ENCODE measurements at regions not wholly inside any gene's neighbourhood (a gene's known extent, or its start where the extent isn't known, plus 50 kb on each side); places are given as distances from the start of the nearest gene placed in this dataset.
"Not testable (repeated sequence)": the region's sequence is repeated elsewhere in the genome, so short reads cannot be mapped to it uniquely, and the experiment has no call there.

- no peak for TF ChIP-seq CTCF (IDR thresholded peaks at IDR 0.05; ENCODE audit: insufficient read depth, low read length, missing control alignments)
- DNase-seq (ENCODE audit: low read depth, low spot score) = no peak
- ChIA-PET CTCF (no interaction called here), POLR2A (no interaction called here)
- no peak overlapping the region for H3K4me3 ChIP-seq (ENCODE audit: low read depth, low read length)
Measured at GRCh38 chr13:57874530-57874929, 243.0 kb downstream of the PCDH17 start.

- TF ChIP-seq CTCF (IDR thresholded peaks at IDR 0.05; ENCODE audit: insufficient read depth, low read length, missing control alignments) = no peak
- ChIA-PET CTCF (no interaction called here), POLR2A (no interaction called here)
- no peak overlapping the region for H3K4me3 ChIP-seq (ENCODE audit: low read depth, low read length)
- no peak for DNase-seq (ENCODE audit: low read depth, low spot score)
Measured at GRCh38 chr13:57877601-57878000, 246.1 kb downstream of the PCDH17 start.

GRCh38 chr13:57878291-57878690 is 246.7 kb downstream of the PCDH17 start:
- no peak overlapping the region for H3K4me3 ChIP-seq (ENCODE audit: low read depth, low read length)
- no peak for TF ChIP-seq CTCF (IDR thresholded peaks at IDR 0.05; ENCODE audit: insufficient read depth, low read length, missing control alignments)
- DNase-seq (ENCODE audit: low read depth, low spot score) = no peak
- ChIA-PET CTCF (no interaction called here), POLR2A (no interaction called here)

- TF ChIP-seq CTCF (IDR thresholded peaks at IDR 0.05; ENCODE audit: insufficient read depth, low read length, missing control alignments) = no peak
- POLR2A ChIA-PET = no interaction called here
- CTCF ChIA-PET = no interaction called here
Measured at GRCh38 chr13:57897225-57897624, 265.7 kb downstream of the PCDH17 start.

GRCh38 chr13:57899096-57899495 is 267.6 kb downstream of the PCDH17 start:
- ChIA-PET POLR2A (no interaction called here), CTCF (no interaction called here)
- no peak overlapping the region for H3K4me3 ChIP-seq (ENCODE audit: low read depth, low read length)
- no peak for DNase-seq (ENCODE audit: low read depth, low spot score)
- no peak for TF ChIP-seq CTCF (IDR thresholded peaks at IDR 0.05; ENCODE audit: insufficient read depth, low read length, missing control alignments)

More at GRCh38 chr13:57897225-57897624, 265.7 kb downstream of the PCDH17 start:
- no peak overlapping the region for H3K4me3 ChIP-seq (ENCODE audit: low read depth, low read length)
- no peak for DNase-seq (ENCODE audit: low read depth, low spot score)

- POLR2A ChIA-PET; CTCF ChIA-PET; DNase-seq (ENCODE audit: low read depth, low spot score); H3K4me3 ChIP-seq (ENCODE audit: low read depth, low read length): not testable (repeated sequence)
Measured at GRCh38 chr13:57909833-57910232, 278.3 kb downstream of the PCDH17 start.

GRCh38 chr13:57918086-57918485 is 286.5 kb downstream of the PCDH17 start:
- DNase-seq (ENCODE audit: low read depth, low spot score) = no peak
- CTCF ChIA-PET = no interaction called here
- no peak overlapping the region for H3K4me3 ChIP-seq (ENCODE audit: low read depth, low read length)
- no peak for TF ChIP-seq CTCF (IDR thresholded peaks at IDR 0.05; ENCODE audit: insufficient read depth, low read length, missing control alignments)
- POLR2A ChIA-PET = no interaction called here
